ENCODE measurements at regions not wholly inside any gene's neighbourhood (a gene's known extent, or its start where the extent isn't known, plus 50 kb on each side); places are given as distances from the start of the nearest gene placed in this dataset.

DNA sequence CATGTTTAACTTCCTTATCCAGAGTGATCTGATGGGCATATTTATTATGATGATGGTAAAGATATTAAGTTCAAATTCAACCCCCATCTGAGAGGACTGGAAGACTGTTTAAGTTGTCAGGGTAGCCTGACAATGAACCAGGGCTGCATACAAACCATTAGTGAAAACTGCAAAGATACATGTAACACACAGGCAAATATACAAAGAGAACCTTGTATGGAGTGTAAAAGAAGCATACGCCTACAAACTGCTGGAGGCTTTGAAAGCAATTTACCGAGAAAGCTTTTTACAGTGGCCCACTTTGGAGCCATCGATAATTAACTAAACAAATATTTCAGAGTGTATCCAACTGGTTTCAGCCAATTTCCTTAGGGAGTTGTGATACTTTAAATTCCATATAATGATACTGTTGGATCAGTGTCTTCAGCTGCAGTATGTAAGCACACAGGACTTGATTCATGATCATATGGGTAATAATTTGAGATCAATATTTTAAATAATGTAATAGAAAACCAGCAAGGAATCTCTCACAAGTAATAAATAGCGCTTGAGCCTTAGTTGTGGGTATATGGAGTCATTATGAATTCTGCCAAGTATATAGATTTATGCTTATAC is 231.5 kb upstream of the SPRY2 start:
- no peak overlapping the region for H3K4me3 ChIP-seq
- no peak for FAIRE-seq

DNA sequence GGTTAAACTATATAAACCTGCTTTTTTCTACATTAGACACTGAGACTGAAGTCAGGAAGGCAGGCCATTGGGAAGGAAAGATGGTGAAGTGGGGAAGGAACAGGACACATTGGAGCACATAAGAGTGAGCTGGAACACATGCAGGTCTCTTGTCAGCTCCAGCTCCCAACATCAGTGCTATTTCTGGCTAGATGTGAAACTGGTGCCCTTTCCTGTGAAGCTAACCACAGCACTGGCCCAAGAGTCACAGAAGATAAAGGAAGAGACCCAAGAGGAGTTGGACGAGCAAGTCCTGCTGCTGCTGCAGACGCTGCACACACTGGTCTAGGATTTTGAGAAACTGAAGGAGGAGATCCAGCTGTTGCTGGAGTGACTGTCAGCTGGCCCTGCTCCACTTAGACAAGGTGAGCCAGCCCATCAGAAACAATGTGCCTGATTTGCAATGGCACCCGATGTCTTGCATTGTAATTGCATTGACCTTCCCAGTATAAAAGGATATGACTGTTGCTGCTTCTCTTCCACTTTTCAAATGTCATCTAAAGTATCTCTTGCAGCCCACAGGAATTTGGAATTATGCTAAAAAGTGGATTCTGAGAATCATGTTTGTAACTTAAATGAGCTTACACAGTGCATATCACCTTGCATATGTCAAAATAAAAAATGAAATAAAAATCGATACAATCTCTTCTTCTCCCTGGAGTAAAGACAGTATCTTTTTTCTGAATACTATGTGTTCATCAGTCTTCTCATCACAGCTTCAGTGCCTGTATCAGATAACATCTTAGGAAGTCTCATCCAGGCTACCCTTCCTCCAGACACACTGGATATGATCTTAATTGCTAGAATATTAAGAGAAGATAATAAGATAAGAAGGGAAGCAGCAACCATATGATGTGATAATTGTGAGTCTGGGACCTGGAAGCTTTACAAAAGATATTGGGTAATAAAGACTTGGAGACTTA is 230.7 kb upstream of the SPRY2 start:
- Histone ChIP-seq H3K4me3 (no peak overlapping the region), H3K4me1 (no peaks in the 10 kb centered on the region), H3K9me3 (no peaks in the 10 kb centered on the region), H3K27ac (no peak overlapping the region), H3K4me2 (no peak overlapping the region)
- TF ChIP-seq SREBF2 (IDR thresholded peaks at IDR 0.05) (no peak), KDM5A (IDR thresholded peaks at IDR 0.05) (no peak), MAFK (IDR thresholded peaks at IDR 0.05; ENCODE audit: partially characterized antibody) (no peak), FOSL2 (IDR thresholded peaks at IDR 0.05) (no peak), FOSL2 (CRISPR knock-in tag; IDR thresholded peaks at IDR 0.05) (no peak), HOXB5 (CRISPR knock-in tag; IDR thresholded peaks at IDR 0.05) (no peak), CHD4 (IDR thresholded peaks at IDR 0.05; ENCODE audit: borderline replicate concordance) (no peak), HEYL (CRISPR knock-in tag; IDR thresholded peaks at IDR 0.05) (no peak), TP53 (CRISPR knock-in tag; IDR thresholded peaks at IDR 0.05) (no peak), PHF8 (IDR thresholded peaks at IDR 0.05; ENCODE audit: borderline replicate concordance, low read depth) (no peak), HOXB13 (CRISPR knock-in tag; IDR thresholded peaks at IDR 0.05; ENCODE audit: low read depth) (no peak)
- TF ChIP-seq, protein P1, sequence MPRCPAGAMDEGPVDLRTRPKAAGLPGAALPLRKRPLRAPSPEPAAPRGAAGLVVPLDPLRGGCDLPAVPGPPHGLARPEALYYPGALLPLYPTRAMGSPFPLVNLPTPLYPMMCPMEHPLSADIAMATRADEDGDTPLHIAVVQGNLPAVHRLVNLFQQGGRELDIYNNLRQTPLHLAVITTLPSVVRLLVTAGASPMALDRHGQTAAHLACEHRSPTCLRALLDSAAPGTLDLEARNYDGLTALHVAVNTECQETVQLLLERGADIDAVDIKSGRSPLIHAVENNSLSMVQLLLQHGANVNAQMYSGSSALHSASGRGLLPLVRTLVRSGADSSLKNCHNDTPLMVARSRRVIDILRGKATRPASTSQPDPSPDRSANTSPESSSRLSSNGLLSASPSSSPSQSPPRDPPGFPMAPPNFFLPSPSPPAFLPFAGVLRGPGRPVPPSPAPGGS (IDR thresholded peaks at IDR 0.05): no peak
- TF ChIP-seq, protein P2, sequence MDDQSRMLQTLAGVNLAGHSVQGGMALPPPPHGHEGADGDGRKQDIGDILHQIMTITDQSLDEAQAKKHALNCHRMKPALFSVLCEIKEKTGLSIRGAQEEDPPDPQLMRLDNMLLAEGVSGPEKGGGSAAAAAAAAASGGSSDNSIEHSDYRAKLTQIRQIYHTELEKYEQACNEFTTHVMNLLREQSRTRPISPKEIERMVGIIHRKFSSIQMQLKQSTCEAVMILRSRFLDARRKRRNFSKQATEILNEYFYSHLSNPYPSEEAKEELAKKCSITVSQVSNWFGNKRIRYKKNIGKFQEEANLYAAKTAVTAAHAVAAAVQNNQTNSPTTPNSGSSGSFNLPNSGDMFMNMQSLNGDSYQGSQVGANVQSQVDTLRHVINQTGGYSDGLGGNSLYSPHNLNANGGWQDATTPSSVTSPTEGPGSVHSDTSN (IDR thresholded peaks at IDR 0.05): no peak
- TF ChIP-seq, protein P3, sequence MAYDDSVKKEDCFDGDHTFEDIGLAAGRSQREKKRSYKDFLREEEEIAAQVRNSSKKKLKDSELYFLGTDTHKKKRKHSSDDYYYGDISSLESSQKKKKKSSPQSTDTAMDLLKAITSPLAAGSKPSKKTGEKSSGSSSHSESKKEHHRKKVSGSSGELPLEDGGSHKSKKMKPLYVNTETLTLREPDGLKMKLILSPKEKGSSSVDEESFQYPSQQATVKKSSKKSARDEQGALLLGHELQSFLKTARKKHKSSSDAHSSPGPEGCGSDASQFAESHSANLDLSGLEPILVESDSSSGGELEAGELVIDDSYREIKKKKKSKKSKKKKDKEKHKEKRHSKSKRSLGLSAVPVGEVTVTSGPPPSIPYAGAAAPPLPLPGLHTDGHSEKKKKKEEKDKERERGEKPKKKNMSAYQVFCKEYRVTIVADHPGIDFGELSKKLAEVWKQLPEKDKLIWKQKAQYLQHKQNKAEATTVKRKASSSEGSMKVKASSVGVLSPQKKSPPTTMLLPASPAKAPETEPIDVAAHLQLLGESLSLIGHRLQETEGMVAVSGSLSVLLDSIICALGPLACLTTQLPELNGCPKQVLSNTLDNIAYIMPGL (CRISPR knock-in tag; IDR thresholded peaks at IDR 0.05; ENCODE audit: borderline replicate concordance): no peak
- CTCF ChIA-PET: interaction anchor here (0.6 to 1.2 kb wide), 2 partner anchors 17 to 38 kb away, joined by 3 read pairs; no protein-coding TSS in a partner anchor
- WGBS (ENCODE audit: missing lambda C conversion rate): 61% methylated on average over 4 of the region's 4 CpGs
- ATAC-seq: no peak
- DNase-seq (ENCODE audit: low read depth in 1 of 2, low spot score in 1 of 2): no peak
- POLR2A ChIA-PET: no interaction called here
- no peak for FAIRE-seq

More for the DNA sequence above, 231.5 kb upstream of the SPRY2 start:
- ATAC-seq: no peak
- ChIA-PET POLR2A (no interaction called here), CTCF (interaction anchor here (0.6 to 1.2 kb wide), 2 partner anchors 18 to 39 kb away, joined by 3 read pairs; no protein-coding TSS in a partner anchor)
- Histone ChIP-seq H3K4me2 (no peak overlapping the region), H3K27ac (no peak overlapping the region), H3K9me3 (no peaks in the 10 kb centered on the region), H3K4me1 (no peaks in the 10 kb centered on the region)
- no peak for DNase-seq (ENCODE audit: low read depth in 1 of 2, low spot score in 1 of 2)
- WGBS (ENCODE audit: missing lambda C conversion rate): 67% methylated on average over 4 of the region's 4 CpGs
- TF ChIP-seq SREBF2 (IDR thresholded peaks at IDR 0.05) (no peak), KDM5A (IDR thresholded peaks at IDR 0.05) (no peak), HOXB5 (CRISPR knock-in tag; IDR thresholded peaks at IDR 0.05) (no peak), ZC3H11A (IDR thresholded peaks at IDR 0.05) (no peak), NFE2L2 (conservative IDR thresholded peaks at IDR 0.05; ENCODE audit: low read length) (no peak), NPAS2 (CRISPR knock-in tag; IDR thresholded peaks at IDR 0.05; ENCODE audit: borderline replicate concordance) (no peak), RAD21 (conservative IDR thresholded peaks at IDR 0.05 in 1 of 2, IDR thresholded peaks at IDR 0.05 in 1 of 2) (no peak)

Measured in A549 (cell line).